ENCODE measurements at regions not wholly inside any gene's neighbourhood (a gene's known extent, or its start where the extent isn't known, plus 50 kb on each side); places are given as distances from the start of the nearest gene placed in this dataset.
"Not testable (repeated sequence)": the region's sequence is repeated elsewhere in the genome, so short reads cannot be mapped to it uniquely, and the experiment has no call there.

DNA sequence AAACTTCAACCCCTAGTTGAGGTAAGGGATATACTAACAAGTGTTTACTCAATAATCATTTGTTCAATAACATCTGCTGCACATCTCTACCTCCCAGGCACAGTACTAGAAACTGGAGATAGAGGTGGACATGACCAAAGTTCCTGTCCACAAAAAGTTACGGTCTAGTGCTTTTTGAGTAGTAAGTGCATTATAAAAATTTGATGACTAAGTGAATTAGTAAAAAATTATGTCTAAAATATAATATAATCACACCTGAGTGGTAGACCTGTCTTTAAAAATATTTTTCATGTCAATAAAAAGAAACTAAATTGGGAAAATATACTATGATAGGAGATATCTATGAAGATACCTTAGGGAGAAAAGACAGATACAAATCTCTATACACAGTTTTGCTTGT, 121.5 kb upstream of the FHIT start:
- no peaks in the 10 kb centered on the region for H3K4me1 Mint-ChIP-seq (ENCODE audit: low read depth)
- H3K36me3 Mint-ChIP-seq (ENCODE audit: low read depth) = no peaks in the 10 kb centered on the region
- DNase-seq = no peak
- no peaks in the 10 kb centered on the region for H3K9me3 Mint-ChIP-seq
- TF ChIP-seq, protein P1, sequence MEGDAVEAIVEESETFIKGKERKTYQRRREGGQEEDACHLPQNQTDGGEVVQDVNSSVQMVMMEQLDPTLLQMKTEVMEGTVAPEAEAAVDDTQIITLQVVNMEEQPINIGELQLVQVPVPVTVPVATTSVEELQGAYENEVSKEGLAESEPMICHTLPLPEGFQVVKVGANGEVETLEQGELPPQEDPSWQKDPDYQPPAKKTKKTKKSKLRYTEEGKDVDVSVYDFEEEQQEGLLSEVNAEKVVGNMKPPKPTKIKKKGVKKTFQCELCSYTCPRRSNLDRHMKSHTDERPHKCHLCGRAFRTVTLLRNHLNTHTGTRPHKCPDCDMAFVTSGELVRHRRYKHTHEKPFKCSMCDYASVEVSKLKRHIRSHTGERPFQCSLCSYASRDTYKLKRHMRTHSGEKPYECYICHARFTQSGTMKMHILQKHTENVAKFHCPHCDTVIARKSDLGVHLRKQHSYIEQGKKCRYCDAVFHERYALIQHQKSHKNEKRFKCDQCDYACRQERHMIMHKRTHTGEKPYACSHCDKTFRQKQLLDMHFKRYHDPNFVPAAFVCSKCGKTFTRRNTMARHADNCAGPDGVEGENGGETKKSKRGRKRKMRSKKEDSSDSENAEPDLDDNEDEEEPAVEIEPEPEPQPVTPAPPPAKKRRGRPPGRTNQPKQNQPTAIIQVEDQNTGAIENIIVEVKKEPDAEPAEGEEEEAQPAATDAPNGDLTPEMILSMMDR (IDR thresholded peaks at IDR 0.05) = no peak
- no peak overlapping the region for H3K27ac Mint-ChIP-seq
- H3K4me3 Mint-ChIP-seq = no peak overlapping the region
- H3K27me3 Mint-ChIP-seq (ENCODE audit: insufficient read depth) = peaks cover 2% of the 10 kb centered on the region; the same call in 1 of the 2 replicates

DNA sequence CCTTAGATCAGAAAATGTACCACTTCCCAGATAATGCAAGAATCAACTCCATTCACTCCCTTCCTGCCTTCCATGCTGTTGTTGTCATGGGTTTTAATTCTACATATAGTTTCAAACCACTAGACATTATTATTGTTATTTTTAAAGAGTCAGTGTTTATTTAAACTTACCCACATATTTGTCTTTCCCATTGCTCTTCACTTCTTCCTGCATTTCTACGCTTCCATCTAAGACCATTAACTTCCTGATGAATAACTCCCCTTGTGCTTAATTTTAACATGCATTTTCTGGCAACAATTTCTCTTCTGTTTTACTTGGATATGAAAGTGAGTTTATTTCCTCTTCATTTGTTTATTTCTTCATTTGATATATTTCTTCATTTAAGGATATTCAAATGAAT, 127.1 kb upstream of the FHIT start:
- no peak for DNase-seq
- no peak overlapping the region for H3K4me3 Mint-ChIP-seq
- H3K36me3 Mint-ChIP-seq (ENCODE audit: low read depth) = no peaks in the 10 kb centered on the region
- no peaks in the 10 kb centered on the region for H3K9me3 Mint-ChIP-seq
- TF ChIP-seq, protein P1 (IDR thresholded peaks at IDR 0.05) = no peak
- H3K4me1 Mint-ChIP-seq (ENCODE audit: low read depth) = no peaks in the 10 kb centered on the region
- H3K27ac Mint-ChIP-seq = no peak overlapping the region
- no peaks in the 10 kb centered on the region; the same call in 1 of the 2 replicates for H3K27me3 Mint-ChIP-seq (ENCODE audit: insufficient read depth)

DNA sequence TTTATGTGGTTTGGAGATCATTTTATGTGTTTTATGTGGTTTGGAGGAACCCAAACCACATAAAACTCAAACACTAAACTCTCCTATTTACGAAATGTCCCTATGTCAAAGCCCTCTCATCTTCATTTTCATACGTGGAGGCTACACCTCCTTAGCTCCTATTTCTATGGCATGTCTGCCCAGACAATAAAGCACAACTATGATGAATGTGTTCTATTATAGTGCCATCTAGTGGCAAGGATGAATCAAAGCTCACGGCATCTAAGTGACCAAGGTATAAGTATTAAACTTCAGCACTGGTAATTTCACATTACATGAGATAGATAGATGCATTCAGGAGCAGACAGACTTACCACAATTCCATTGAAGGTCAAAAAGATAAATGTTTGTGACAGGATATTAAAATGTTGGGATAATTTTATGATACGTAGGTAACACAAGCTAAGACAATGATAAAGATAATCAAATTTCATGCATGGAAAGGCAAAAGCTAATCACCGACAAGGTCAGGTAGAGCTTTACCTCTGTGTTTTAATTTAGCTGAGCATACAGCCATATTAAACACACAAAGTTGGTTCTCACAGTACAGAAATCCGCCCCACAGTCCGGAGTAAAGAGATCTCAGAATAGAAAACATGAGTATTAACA, 130.6 kb upstream of the FHIT start:
- Mint-ChIP-seq H3K4me1 (ENCODE audit: low read depth) (no peaks in the 10 kb centered on the region), H3K27ac (no peak overlapping the region), H3K27me3 (ENCODE audit: insufficient read depth) (no peaks in the 10 kb centered on the region; the same call in 1 of the 2 replicates), H3K9me3 (no peaks in the 10 kb centered on the region), H3K4me3 (no peak overlapping the region), H3K36me3 (ENCODE audit: low read depth) (no peaks in the 10 kb centered on the region)
- peak; percentile 22 for DNase-seq
- TF ChIP-seq, protein P1 (IDR thresholded peaks at IDR 0.05) = peak; percentile 82

DNA sequence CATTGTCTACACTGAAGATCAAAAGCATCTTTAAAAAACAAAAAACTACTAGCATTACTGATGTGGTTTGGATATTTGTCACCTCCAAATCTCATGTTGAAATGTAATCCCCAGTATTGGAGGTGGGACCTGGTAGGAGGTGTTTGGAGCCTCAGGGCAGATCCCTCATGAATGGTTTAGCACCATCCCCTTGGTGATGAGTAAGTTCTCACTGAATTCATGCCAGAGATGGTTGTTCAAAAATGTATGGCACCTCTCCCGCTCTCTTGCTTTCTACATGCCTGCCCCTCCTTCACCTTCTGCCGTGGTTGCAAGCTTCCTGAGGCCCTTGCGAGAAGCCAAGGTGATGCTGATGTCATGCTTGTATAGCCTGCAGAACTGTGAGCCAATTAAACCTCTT, 136.6 kb upstream of the FHIT start:
- DNase-seq = no peak
- no peaks in the 10 kb centered on the region; the same call in 1 of the 2 replicates for H3K27me3 Mint-ChIP-seq (ENCODE audit: insufficient read depth)
- no peaks in the 10 kb centered on the region for H3K36me3 Mint-ChIP-seq (ENCODE audit: low read depth)
- H3K27ac Mint-ChIP-seq = no peak overlapping the region
- TF ChIP-seq, protein P1 (IDR thresholded peaks at IDR 0.05) = no peak
- H3K9me3 Mint-ChIP-seq = peaks cover 4% of the 10 kb centered on the region; the same call in 1 of the 2 replicates
- no peaks in the 10 kb centered on the region for H3K4me1 Mint-ChIP-seq (ENCODE audit: low read depth)
- no peak overlapping the region for H3K4me3 Mint-ChIP-seq

DNA sequence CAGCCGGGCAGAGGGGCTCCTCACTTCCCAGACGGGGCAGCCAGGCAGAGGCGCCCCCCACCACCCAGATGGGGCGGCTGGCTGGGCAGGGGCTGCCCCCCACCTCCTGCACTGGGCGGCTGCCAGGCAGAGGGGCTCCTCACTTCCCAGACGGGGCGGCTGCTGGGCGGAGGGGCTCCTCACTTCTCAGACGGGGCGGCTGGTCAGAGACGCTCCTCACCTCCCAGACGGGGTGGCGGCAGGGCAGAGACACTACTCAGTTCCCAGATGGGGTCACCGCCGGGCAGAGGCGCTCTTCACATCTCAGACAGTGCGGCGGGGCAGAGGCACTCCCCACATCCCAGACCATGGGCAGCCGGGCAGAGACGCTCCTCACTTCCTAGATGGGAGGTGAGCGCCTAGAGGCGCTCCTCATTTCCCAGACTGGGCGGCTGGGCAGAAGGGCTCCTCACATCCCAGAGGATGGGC, 142.3 kb upstream of the FHIT start:
- not testable (repeated sequence) for DNase-seq; H3K27me3 Mint-ChIP-seq (ENCODE audit: insufficient read depth); H3K36me3 Mint-ChIP-seq (ENCODE audit: low read depth); H3K4me3 Mint-ChIP-seq; H3K4me1 Mint-ChIP-seq (ENCODE audit: low read depth); H3K27ac Mint-ChIP-seq
- H3K9me3 Mint-ChIP-seq = peaks cover 23% of the 10 kb centered on the region; the same call in 1 of the 2 replicates

DNA sequence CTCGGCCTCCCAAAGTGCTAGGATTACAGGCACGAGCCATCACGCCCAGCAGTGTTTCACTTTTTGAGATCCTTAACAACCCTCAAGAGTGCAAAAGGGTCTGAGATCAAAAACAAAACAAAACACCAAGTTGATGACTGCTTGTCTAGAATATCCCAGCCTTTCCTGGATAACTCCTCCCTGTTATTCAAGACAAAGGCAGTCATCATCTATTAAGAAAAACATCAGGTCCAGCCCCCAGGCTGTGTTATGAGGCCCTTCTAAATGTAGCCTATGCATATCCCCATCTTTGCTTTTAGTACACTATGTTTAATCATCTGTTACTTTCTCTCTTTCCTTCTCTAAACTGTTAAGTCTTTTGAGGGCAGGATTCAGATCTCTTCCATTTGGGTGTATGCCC, 150.1 kb upstream of the FHIT start:
- Mint-ChIP-seq H3K36me3 (ENCODE audit: low read depth) (no peaks in the 10 kb centered on the region), H3K9me3 (peaks cover 2% of the 10 kb centered on the region; the same call in 1 of the 2 replicates), H3K4me1 (ENCODE audit: low read depth) (no peaks in the 10 kb centered on the region), H3K4me3 (no peak overlapping the region), H3K27me3 (ENCODE audit: insufficient read depth) (no peaks in the 10 kb centered on the region), H3K27ac (no peak overlapping the region)
- DNase-seq = no peak
- TF ChIP-seq, protein P1 (IDR thresholded peaks at IDR 0.05) = no peak

All from HFFc6 (cell line).